IPS-NIHi7 (cell line): ENCODE measurements at regions not wholly inside any gene's neighbourhood (a gene's known extent, or its start where the extent isn't known, plus 50 kb on each side); places are given as distances from the start of the nearest gene placed in this dataset.
"Not testable (repeated sequence)": the region's sequence is repeated elsewhere in the genome, so short reads cannot be mapped to it uniquely, and the experiment has no call there.

Experiments used
- DNase-seq: peaks from one replicate; pipeline ENCODE4 v3.0.0; 2012; ENCODE audit warnings: mixed read lengths; ENCODE audit errors: extremely low spot score

DNA sequence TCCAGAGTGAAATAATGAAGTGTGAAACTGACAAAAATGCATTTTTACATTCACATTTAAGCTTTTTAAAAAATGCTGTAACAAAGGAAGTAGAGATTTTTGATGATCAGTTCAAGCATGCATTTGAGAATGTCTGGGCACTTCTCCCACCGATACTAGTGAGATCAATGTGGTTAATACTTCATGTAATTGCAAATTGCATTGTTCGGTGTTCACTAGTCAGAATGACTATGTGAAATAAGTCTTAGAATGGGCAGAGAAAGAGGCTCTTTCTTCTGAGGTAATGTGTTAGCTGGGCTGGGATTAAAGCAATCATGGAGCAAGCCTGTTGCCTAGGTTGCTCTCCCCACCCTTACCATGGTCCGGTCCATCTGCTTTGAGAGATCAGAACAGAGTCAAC lies 587.0 kb upstream of the GRM7 start:
- DNase-seq = no peak

DNA sequence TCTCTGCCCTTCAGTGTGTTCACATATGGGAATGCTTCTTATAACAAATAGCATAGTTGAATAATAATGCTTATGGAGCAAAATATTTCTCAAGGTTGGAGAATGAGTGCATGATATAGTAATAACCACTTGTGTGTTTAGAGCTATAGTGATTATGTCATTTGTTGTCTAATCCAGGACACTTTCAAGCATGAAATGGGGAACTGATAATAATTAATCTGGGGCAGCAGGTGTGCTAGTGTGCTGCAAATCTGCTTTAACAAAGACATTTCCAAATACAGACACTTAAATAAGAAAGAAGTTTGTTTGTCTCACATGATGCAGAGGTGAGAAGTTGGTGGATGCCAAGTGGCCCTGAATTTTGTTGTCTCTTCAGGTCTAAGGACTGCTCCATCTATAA lies 579.3 kb upstream of the GRM7 start:
- no peak for DNase-seq

DNA sequence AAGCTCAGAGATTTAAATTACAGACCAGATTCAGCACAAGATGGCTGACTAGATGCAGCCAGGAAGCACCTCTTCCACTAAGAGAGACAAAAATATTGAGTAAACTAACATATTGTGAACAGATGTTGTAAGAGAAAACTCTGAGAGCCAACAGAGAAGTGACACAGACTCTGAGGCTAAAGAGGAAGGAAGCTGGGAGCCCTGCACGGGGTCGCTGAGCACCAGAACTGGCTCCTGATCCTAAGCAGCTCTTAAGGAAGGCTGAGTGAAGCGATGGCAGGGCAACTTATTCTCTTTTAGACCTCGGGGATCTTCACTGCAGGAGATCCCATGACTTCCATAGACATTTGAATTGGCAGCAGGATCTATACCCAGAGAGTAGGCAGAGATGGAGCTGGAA lies 578.0 kb upstream of the GRM7 start:
- DNase-seq = no peak

DNA sequence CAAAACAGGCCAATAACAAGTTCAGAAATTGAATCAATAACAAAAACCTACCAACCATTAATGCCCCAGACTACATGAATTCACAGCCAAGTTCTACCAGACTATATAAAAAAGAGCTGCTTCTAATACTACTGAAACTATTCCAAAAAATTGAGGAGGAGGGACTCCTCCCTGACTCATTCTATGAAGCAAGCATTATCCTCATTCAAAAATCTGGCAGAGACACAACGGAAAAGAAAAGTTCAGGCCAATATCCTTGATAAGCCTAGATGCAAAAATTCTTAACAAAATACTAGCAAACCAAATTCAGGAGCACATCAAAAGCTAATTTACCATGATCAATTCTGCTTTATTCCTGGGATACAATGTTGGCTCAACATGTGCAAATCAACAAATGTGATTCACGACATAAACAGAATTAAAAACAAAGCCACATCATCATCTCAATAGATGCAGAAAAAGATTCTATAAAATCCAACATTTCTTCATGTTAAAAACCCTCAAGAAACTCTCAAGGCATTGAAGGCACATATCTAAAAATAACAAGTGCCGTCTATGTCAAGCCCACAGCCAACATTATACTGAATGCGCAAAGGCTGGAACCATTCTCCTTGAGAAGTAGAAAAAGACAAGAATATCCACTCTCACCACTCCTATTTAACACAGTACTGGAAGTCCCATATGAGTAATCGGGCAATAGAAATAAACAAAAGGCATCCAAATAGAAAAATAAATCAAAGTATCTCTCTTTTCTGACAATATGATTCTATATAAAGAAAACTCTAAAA lies 573.6 kb upstream of the GRM7 start:
- DNase-seq = no peak

DNA sequence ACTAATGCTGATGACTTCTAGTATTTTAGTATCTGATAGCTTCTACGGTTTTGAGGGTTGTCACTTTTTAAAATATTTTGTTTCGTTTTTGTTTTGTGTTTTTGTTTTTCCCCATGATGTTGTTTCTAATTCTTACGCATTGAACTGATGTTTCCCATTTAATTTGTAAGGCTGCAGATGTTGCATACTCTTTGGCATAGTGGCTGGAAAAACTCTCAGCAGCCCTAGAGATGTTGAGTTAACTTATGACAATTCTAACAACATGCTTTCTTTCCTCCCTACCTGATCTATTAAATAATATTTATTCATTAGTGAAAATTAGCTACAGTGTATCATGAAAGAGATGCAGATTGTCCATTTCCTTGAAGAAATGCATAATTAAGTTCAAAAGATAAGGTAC lies 559.3 kb upstream of the GRM7 start:
- no peak for DNase-seq

DNA sequence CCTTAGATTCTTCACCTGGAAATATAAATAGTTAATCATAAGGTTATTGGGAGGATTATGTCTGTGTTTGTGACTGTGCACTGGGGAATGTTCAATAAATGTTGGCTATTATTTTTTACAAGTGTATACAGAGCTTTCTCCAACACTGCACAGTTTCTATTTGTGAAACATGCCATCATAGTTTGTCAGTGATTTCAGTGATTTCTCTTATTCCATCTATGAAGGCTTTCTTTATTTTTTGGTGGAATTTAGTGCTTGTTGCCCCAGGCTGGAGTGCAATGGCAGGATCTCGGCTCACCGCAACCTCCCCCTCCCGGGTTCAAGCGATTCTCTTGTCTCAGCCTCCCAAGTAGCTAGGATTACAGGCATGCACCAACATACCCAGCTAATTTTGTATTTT lies 545.0 kb upstream of the GRM7 start:
- no peak for DNase-seq

DNA sequence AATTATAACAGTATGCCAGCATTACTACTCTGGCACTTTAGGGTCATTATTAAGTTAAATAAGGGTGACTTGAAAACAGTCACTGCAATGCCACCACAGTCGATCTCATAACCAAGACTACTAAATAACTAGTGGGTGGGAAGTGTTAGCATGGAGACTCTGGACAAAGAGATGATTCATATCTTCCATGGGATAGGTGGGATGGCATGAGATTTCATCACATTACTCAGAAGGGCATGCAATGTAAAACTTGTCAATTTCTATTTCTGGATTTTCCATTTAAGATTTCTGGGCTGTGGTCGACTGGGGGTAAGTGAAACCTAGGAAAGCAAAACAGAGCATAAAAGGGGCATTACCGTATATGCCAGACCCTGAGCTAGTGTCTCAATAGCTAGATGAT lies 538.9 kb upstream of the GRM7 start:
- DNase-seq = no peak

DNA sequence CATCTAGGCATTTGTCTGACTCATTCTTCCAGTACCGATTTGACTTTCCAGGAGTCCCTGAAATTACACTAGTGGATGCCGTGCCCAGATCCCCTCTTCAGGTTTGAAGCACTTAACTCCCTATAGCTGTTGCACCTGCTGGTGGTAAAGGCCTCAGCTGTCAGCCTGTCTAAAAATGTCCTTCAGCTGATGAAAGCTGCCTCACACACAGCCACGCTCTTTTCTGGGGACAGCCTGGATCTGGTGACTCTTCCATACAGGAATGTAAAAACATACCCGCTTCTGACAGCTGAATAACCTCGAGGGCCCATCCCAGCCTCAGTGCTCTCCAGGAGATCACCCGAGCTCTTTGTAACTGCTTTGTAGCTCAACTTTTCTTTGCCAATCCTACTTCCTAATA lies 534.1 kb upstream of the GRM7 start:
- no peak for DNase-seq

DNA sequence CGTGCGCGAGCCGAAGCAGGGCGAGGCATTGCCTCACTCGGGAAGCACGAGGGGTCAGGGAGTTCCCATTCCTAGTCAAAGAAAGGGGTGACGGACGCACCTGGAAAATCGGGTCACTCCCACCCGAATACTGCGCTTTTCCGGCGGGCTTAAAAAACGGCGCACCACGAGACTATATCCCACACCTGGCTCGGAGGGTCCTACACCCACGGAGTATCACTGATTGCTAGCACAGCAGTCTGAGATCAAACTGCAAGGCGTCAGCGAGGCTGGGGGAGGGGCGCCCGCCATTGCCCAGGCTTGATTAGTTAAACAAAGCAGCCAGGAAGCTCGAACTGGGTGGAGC lies 520.0 kb upstream of the GRM7 start:
- DNase-seq = not testable (repeated sequence)

DNA sequence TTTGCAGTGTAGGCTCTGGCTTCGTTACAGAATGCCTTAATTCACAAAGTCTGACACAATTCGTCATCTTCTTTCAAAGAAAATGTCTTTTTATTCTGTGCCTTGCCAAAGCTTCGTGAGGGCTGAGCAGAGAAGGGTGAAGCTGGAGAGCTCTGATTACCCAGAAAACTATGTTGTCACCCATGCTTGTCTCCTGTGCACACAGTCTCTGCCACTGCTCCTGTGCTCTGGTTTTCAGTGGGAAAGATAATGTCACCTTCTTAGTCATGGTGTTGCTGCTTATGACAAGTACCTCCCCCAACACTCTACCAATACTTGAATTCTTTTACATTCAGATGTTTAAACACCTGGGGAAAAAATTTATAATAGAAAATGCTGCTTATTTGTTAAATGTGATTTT lies 509.2 kb upstream of the GRM7 start:
- no peak for DNase-seq

DNA sequence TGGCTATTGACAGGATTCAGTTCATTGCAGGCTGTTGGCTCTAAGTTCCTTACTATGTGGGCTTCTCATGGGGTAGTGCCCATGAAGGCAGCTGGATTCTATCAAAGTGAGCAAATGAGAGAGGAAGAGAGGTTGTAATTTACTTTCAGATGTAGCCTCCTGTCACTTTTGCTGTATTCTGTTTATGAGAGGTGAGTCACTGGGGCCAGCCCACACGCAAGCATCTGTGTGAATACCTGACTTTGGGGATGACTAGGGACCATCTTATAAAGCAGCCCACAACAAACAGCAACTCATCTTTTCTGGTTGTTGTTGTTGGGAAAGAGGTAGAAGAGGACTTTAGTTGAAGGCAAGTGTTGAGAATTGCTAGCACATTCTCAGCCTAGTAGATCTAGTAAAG lies 506.3 kb upstream of the GRM7 start:
- no peak for DNase-seq

DNA sequence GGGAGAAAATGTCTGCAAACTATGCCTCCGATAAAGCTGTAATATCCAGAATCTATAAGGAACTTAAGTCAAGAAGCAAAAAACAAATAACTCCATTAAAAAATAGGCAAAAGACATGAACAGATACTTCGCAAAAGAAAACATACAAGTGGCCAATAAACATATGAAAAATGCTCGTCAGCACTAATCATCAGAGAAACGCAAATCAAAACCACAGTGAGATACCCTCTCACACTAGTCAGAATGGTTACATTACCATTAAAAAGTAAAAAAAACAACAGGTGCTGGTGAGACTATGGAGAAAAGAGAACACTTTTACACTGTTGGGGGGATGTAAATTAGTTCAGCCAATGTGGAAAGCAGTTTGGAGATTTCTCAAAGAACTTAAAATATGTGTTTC lies 498.5 kb upstream of the GRM7 start:
- DNase-seq = no peak

DNA sequence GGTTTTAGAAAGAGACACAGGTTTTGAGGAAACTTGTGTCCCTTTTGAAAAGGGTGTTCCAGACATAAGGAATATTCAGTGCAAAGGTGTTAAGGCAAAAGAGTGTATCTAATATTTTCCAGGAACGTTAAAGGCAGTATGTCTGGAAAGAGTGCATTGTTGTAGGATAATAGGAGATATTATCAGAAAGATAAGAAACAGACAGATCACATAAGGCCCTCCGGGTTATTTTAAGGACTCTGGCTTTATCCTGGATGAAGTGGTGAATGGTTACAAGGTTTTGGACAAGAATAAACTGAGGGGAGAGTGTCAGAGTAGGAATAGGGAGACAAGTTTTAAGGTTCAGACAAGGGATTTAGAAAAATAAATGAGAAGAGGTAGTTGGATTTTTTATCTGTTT lies 493.7 kb upstream of the GRM7 start:
- no peak for DNase-seq

DNA sequence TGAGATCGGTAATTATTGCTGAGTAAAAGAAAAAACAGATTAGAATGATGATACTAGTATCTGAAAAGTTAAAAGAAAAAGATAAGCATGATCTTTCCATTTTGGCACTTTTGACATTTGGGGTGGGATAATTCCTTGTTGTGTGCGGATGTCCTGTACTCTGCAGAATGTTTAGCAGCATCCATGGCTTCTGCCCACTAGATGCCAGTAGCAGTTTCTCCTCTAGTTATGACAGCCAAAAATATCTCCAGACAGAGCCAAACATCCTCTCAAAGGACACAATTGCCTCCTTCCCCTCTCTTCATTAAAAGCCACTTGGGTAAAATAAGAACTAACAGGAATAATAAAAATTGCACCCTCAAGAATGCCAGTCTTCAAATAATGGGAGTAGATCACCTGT lies 468.8 kb upstream of the GRM7 start:
- no peak for DNase-seq

DNA sequence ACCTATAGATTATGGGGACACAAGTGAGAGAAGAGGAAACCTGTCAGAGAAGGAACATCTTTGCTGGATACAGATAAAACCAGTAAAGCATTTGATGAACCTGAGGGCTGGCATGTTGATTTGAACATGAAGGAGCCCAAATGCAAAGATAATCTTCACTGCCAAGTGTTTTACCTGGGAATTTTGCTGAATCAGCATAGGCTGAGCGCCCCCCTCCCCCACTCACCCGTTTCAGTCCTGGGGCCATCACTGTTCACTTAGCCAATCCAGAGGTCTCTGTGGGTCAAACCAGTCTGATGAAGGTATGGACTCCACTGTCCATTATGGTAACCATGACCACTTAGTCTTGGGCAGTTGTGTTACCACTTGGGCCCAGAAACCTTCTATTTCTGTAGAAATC lies 466.0 kb upstream of the GRM7 start:
- no peak for DNase-seq

DNA sequence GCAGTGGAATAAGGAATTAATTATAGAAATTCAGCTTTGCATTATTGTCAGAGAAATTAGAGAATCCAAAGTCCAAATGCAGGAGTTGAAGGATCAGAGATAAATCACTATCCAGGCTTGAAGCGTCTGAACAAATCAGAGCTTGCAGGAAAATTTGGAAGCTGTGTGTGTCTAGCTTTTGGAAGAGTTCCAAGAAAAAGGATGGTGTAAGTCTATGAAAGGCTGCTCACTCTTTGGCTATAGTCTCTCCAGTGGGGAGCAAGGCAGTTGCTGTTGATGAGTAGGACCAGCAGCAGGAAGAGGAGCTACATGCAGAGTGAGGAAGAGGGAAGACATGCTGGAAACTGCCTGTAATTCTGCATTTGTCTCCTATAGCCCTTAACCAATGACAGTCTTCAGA lies 464.3 kb upstream of the GRM7 start:
- no peak for DNase-seq

DNA sequence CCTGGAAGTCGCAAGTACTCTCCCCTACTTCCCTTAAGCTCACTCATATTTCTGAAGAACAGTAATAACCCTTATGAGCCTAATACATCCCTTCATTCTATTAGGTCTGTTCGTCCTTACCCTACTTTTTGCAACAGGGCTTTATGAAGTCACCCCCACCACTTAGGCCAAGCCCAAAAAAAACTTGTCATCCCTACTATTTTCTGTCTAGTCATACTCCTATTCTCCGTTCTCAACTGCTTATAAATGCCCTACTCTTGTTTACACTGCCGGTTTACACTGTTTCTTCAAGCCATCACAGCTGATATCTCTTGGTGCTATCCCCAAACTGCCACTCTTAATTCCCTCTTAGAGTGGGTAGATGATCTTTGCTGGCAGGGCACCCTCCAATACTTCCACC lies 458.2 kb upstream of the GRM7 start:
- DNase-seq = not testable (repeated sequence)

DNA sequence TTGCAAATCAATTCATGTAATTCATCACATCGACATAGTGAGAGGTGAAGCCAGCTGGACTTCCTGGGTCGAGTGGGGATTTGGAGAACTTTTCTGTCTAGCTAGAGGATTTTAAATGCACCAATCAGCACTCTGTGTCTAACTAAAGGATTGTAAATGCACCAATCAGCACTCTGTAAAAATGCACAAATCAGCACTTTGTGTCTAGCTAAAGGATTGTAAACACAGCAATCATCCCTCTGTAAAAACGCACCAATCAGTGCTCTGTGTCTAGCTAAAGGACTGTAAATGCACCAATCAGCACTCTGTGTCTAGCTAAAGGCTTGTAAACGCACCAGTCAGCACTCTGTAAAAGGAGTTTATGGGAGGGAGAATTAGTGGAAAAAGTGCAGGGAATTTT lies 454.0 kb upstream of the GRM7 start:
- DNase-seq = not testable (repeated sequence)

DNA sequence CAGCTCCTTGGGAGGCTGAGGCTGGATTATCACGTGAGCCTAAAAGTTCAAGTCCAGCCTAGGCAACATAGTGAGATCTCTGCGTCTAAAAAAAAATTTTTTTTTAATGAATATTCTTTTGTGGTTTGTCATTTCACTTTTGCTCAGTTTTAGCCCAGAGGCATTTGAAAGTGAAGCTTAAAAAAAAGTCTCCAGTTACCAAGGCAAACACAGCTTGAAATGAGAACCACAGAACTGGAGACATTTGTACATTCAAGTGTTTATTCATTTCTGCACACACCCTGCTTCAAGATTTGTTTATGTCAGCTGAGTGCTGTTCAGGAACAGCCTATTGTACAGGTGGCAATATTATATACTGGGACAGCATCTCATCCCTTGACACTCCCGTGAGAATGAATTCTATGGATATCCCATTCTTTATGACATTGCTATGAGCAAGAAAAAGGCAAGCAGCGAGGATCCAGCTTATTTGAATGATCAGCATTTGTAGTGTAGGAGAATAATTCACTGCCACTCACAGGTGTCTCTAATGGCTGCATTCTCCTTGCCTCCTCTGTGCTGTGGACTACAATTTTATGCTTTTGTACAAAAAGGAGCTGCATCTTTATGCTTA lies 444.8 kb upstream of the GRM7 start:
- no peak for DNase-seq

DNA sequence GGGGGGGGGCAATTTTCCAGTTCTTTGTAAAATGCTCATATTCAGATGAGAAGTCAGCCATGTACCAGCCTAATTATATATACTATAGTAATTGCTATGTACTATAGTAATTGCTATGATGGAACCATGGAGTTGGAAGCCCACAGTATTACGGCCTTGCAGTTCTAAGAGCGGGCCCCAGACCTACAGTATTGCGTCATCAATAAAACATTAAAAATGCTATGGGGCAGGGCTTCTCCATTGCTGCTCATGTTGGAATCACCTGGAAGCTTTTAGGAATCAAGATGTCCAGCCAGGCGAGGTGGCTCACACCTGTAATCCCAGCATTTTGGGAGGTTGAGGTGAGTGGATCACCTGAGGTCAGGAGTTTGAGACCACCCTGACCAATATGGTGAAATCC lies 443.7 kb upstream of the GRM7 start:
- DNase-seq = no peak

DNA sequence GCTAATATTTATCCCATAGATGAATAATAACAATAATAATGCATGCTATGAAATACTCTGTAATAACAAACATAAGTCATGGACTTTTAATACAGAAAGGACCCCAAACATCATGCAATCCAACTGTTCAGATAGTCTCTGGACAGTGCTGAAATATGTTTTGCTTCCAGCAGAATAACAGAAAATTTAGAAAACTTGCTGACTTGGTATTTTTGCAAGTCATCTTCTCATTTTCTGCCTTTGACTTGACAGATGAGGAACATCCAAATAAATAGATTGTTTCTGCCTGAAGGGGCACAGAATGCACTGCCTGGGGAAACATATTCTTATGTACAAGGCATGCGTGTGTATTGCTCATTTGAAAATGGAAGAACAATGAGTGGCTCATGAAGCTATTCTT lies 442.4 kb upstream of the GRM7 start:
- DNase-seq = no peak

DNA sequence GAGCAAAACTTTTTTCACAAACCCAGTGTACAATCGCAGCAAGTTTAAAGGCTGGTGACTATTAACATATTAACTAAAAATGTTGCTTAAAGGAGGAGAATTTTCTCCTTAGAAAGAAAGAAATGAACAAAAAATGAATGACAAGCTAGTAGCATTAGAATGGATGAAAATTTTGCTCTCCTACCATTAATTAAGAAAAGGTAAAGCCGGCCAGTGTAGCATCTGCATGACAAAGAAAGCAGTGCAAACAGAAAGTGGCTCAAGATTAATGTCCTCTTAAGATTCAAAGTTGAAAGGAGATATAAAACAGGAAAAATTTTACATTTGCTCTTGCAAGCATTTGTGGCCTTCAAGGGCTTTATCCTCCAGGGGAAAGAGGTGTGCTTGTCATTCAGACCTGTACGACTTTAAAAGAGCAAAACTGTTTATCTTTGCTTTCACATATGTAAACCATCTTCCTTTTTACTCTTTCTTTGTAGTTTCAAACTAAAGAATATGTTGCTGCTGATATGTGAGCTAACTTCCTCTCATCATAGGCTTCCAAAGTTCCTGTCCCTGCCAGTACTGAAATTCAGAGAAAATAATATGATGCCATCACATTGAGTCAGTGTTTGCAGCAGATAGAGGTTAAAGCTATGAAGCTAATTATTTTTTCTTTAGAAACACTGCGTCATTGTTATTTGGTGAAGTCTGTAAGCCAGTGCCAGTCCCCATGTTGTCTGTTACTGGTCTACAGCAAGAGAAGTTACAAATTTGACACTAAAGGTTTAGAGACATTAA lies 439.1 kb upstream of the GRM7 start:
- no peak for DNase-seq

DNA sequence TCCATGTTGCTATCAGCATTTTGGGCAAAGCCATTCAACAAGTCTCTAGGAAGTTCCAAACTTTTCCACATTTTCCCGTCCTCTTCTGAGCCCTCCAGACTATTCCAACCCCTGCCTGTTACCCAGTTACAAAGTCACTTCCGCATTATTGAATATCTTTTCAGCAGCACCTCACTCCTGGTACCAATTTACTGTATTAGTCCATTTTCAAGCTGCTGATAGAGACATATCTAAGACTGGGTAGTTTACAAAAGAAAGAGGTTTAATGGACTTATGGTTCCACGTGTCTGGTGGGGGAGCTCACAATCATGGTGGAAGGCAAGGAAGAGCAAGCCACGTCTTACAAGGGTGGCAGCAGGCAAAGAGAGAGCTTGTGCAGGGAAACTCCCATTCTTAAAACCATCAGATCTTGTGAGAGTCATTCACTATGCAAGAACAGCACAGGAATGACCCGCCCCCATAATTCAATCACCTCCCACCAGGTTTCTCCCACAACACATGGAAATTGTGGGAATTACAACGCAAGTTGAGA lies 435.6 kb upstream of the GRM7 start:
- no peak for DNase-seq
